Endothelial cell of umbilical vein (primary cell): ENCODE measurements at regions not wholly inside any gene's neighbourhood (a gene's known extent, or its start where the extent isn't known, plus 50 kb on each side); places are given as distances from the start of the nearest gene placed in this dataset.

Experiments
- BruUV-seq: library from RNA; stranded (reverse); fragments of 400-500 nt; replicated peaks from 2 replicates; lab custom pipeline; 2021; lab: Mats Ljungman, UMichigan
- CTCF ChIA-PET: fragments of 300-600, 350-600 bp; sonication (Branson Sonifier 250); formaldehyde crosslinking; loops from one replicate; lab custom pipeline; 2021; ENCODE audit warnings: antibody characterized with exemption, inconsistent platforms; lab: Charles Lee
- POLR2A ChIA-PET: fragments of 300-600, 350-600 bp; sonication (Branson Sonifier 250); formaldehyde crosslinking; loops from one replicate; lab custom pipeline; 2021; ENCODE audit warnings: antibody characterized with exemption, inconsistent platforms; lab: Charles Lee
- DNase-seq: peaks from one replicate; pipeline ENCODE4 v3.0.0-alpha.2; 2011; ENCODE audit warnings: low read depth, low spot score
- FAIRE-seq: peaks from 2 replicates; lab custom pipeline; 2011; peaks lifted over from hg19 to GRCh38; lab: Jason Lieb, UNC
- H2AFZ ChIP-seq: 2 replicates; pipeline ENCODE4 v1.6.0; 2012; ENCODE audit warnings: low read depth, low read length, control low read depth, inconsistent platforms
- H3K27ac ChIP-seq: 2 replicates; pipeline ENCODE4 v1.5.1; 2011; ENCODE audit warnings: low read depth, mild to moderate bottlenecking, control low read depth, low read length, moderate library complexity; ENCODE audit not compliant: insufficient read depth
- H3K27me3 ChIP-seq, 2 experiments: 2 replicates each; pipeline versions ENCODE4 v1.6.0 to v1.6.1; 2011; ENCODE audit warnings: low read length in 2 of 2, mixed read lengths in 1 of 2; ENCODE audit not compliant: control insufficient read depth in 2 of 2, insufficient read depth in 2 of 2
- H3K36me3 ChIP-seq, 2 experiments: 2 replicates in 1 of 2; 3 replicates in 1 of 2; pipeline ENCODE4 v1.5.1; 2011; ENCODE audit warnings: low read length in 2 of 2, mild to moderate bottlenecking in 1 of 2, moderate library complexity in 1 of 2; ENCODE audit not compliant: control insufficient read depth in 2 of 2, insufficient read depth in 2 of 2; ENCODE audit errors: extremely low read depth in 1 of 2
- H3K4me1 ChIP-seq: 3 replicates; pipeline ENCODE4 v1.5.1; 2011; ENCODE audit warnings: mild to moderate bottlenecking, low read length; ENCODE audit not compliant: control insufficient read depth, insufficient read depth; ENCODE audit errors: extremely low read depth
- H3K4me2 ChIP-seq: 2 replicates; pipeline ENCODE4 v1.6.1; 2011; ENCODE audit warnings: low read length, control low read depth, mixed read lengths; ENCODE audit not compliant: insufficient read depth
- H3K4me3 ChIP-seq, 3 experiments: fragments of 200-600 bp in 1 of 3; sonication (generic), shearing (Covaris generic) in 1 of 3; replicated peaks in 1 of 3; 2 replicates each; pipeline ENCODE4 v1.5.1; 2011 to 2016; ENCODE audit warnings: control low read depth in 3 of 3, low read length in 3 of 3, mild to moderate bottlenecking in 2 of 3, inconsistent platforms in 1 of 3, low read depth in 1 of 3, moderate library complexity in 1 of 3; ENCODE audit not compliant: insufficient read depth in 1 of 3
- H3K79me2 ChIP-seq: 2 replicates; pipeline ENCODE4 v1.6.0; 2012; ENCODE audit warnings: low read length, inconsistent platforms; ENCODE audit not compliant: control insufficient read depth, insufficient read depth
- H3K9ac ChIP-seq: replicated peaks from 2 replicates; pipeline ENCODE3; 2011; ENCODE audit warnings: low read length, control low read depth; ENCODE audit not compliant: insufficient read depth; ENCODE audit errors: extremely low read depth
- H3K9me1 ChIP-seq: replicated peaks from 3 replicates; pipeline ENCODE4 v1.6.0; 2011; ENCODE audit warnings: mild to moderate bottlenecking, low read length; ENCODE audit not compliant: control insufficient read depth, insufficient read depth; ENCODE audit errors: extremely low read depth
- H3K9me3 ChIP-seq: replicated peaks from 2 replicates; pipeline ENCODE4 v1.5.1; 2012; ENCODE audit warnings: low read length, inconsistent platforms; ENCODE audit not compliant: control insufficient read depth, insufficient read depth
- H4K20me1 ChIP-seq: replicated peaks from 2 replicates; pipeline ENCODE3; 2011; ENCODE audit warnings: mild to moderate bottlenecking, low read length; ENCODE audit not compliant: control insufficient read depth, insufficient read depth; ENCODE audit errors: extremely low read depth
- CTCF ChIP-seq, 2 donors: IDR thresholded peaks; 1 replicate in 1 of 2; 2 replicates in 1 of 2; pipeline ENCODE4 v1.5.1; 2011; ENCODE audit warnings: low read length in 2 of 2, mild to moderate bottlenecking in 2 of 2, moderate library complexity in 2 of 2, control low read depth in 1 of 2, inconsistent platforms in 1 of 2, low read depth in 1 of 2; ENCODE audit not compliant: insufficient read depth in 1 of 2; ENCODE audit errors: extremely low read depth in 1 of 2
- EZH2 ChIP-seq: IDR thresholded peaks from 2 replicates; pipeline ENCODE4 v1.6.1; 2012; ENCODE audit warnings: borderline replicate concordance, low read depth, mild to moderate bottlenecking, moderate library complexity, low read length, inconsistent platforms; ENCODE audit not compliant: severe bottlenecking
- FOS ChIP-seq: IDR thresholded peaks from 2 replicates; pipeline ENCODE4 v1.6.1; 2011; ENCODE audit warnings: mild to moderate bottlenecking, low read length, moderate library complexity, borderline replicate concordance; ENCODE audit not compliant: insufficient read depth
- GATA2 ChIP-seq: IDR thresholded peaks from 2 replicates; pipeline ENCODE4 v1.7.0; 2011; ENCODE audit warnings: low read depth, mild to moderate bottlenecking, moderate library complexity, mixed read lengths, low read length; ENCODE audit not compliant: insufficient read length, insufficient read depth
- JUN ChIP-seq: IDR thresholded peaks from 2 replicates; pipeline ENCODE4 v1.6.1; 2011; ENCODE audit warnings: borderline replicate concordance, low read depth; ENCODE audit not compliant: insufficient read length, insufficient read depth
- MAX ChIP-seq: IDR thresholded peaks from 2 replicates; pipeline ENCODE4 v1.6.1; 2011; ENCODE audit not compliant: insufficient read depth, insufficient read length
- POLR2AphosphoS5 ChIP-seq: IDR thresholded peaks from 2 replicates; pipeline ENCODE4 v1.6.1; 2012; ENCODE audit warnings: low read depth, mild to moderate bottlenecking, control low read depth, low read length, moderate library complexity; ENCODE audit not compliant: insufficient read depth
- dilution Hi-C: fragments of 300-500 bp; cut with MboI; formaldehyde crosslinking; loops from one replicate; pipeline ENCODE4 v1.15.0; 2019; ENCODE audit warnings: low sequenced_read_pairs; ENCODE audit not compliant: extremely low pct_ligation_motif_present
- intact Hi-C: fragments of 100-400 bp; cut with micrococcal nuclease; formaldehyde crosslinking; loops from one replicate; pipeline ENCODE4 v1.10.0; 2022

DNA sequence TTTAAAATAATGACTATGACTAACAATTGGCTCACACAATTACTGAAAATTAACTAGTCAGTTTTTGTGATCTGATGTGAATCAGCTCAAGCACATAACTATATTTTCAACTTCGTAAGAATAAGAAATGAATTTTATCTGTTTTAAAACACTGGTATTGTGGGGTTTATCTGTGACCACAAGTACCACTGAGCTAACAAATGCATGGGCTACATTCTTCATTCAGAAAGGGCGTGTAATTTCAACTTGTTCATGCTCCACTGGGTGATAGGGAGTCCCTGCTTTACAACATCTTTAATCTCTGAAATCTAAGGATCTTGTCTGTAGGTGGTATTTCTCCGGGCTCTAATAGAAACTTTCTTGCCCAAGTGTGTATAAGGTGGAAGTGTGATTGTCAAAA is 1311.5 kb upstream of the GJE1 start:
- dilution Hi-C loops, result no loop called here
- TF ChIP-seq CTCF (IDR thresholded peaks at IDR 0.05; ENCODE audit: extremely low read depth in 1 of 2, insufficient read depth in 1 of 2, low read depth in 1 of 2, low read length in 2 of 2), result no peak
- TF ChIP-seq FOS, result no peak
- TF ChIP-seq EZH2, result no peak
- no peak for TF ChIP-seq GATA2
- TF ChIP-seq MAX, result no peak
- no peak for TF ChIP-seq JUN
- no peak for TF ChIP-seq POLR2AphosphoS5
- CTCF ChIA-PET, result no interaction called here

More for the DNA sequence above, 1311.5 kb upstream of the GJE1 start:
- POLR2A ChIA-PET, result no interaction called here
- intact Hi-C loops, result no loop called here
- no peak overlapping the region for H3K4me2 ChIP-seq
- H3K4me1 ChIP-seq, result no peaks in the 10 kb centered on the region
- H3K9ac ChIP-seq, result no peak overlapping the region
- H3K36me3 ChIP-seq, result no peaks in the 10 kb centered on the region
- no peaks in the 10 kb centered on the region for H3K27me3 ChIP-seq
- no peaks in the 10 kb centered on the region for H4K20me1 ChIP-seq
- H3K27ac ChIP-seq, result no peak overlapping the region
- no peaks in the 10 kb centered on the region for H3K9me1 ChIP-seq
- no peak for FAIRE-seq
- H3K79me2 ChIP-seq, result no peaks in the 10 kb centered on the region
- no peaks in the 10 kb centered on the region for H3K9me3 ChIP-seq
- H3K4me3 ChIP-seq, result no peak overlapping the region
- H2AFZ ChIP-seq, result no peak overlapping the region
- BruUV-seq, result no TSS peak
- no peak for DNase-seq
